Upper lobe of left lung (tissue), 4 donors: ENCODE measurements at regions not wholly inside any gene's neighbourhood (a gene's known extent, or its start where the extent isn't known, plus 50 kb on each side); places are given as distances from the start of the nearest gene placed in this dataset.

Experiments used
- CTCF ChIP-seq, 6 experiments: fragments of 450-650 bp in 4 of 6; fragments of 200-600 bp in 2 of 6; sonication (generic) in 2 of 6; IDR thresholded peaks; one replicate each; pipeline ENCODE4 v1.5.1; 2016 to 2019; ENCODE audit warnings: antibody characterized with exemption in 6 of 6
- EP300 ChIP-seq, 4 donors: sonication (generic); formaldehyde crosslinking; IDR thresholded peaks; one replicate each; pipeline ENCODE4 v1.5.1; 2017; ENCODE audit warnings: antibody characterized with exemption in 4 of 4, control low read depth in 2 of 4
- POLR2A ChIP-seq, 4 donors: fragments of 450-650 bp; IDR thresholded peaks; one replicate each; pipeline ENCODE4 v1.5.1; 2016 to 2017; ENCODE audit warnings: antibody characterized with exemption in 4 of 4, mild to moderate bottlenecking in 2 of 4
- POLR2AphosphoS5 ChIP-seq, 2 donors: sonication (generic); formaldehyde crosslinking; IDR thresholded peaks; one replicate each; pipeline ENCODE4 v1.5.1; 2017; ENCODE audit warnings: antibody characterized with exemption in 2 of 2

- TF ChIP-seq POLR2A (IDR thresholded peaks at IDR 0.05), result no peak
- no peak for TF ChIP-seq CTCF (IDR thresholded peaks at IDR 0.05)
- TF ChIP-seq EP300 (IDR thresholded peaks at IDR 0.05), result no peak
- no peak for TF ChIP-seq POLR2AphosphoS5 (IDR thresholded peaks at IDR 0.05)
These were observed 204.5 kb upstream of the SFSWAP start for GRCh38 chr12:131506426-131506825.
